ENCODE measurements at regions not wholly inside any gene's neighbourhood (a gene's known extent, or its start where the extent isn't known, plus 50 kb on each side); places are given as distances from the start of the nearest gene placed in this dataset.
"Not testable (repeated sequence)": the region's sequence is repeated elsewhere in the genome, so short reads cannot be mapped to it uniquely, and the experiment has no call there.

DNA sequence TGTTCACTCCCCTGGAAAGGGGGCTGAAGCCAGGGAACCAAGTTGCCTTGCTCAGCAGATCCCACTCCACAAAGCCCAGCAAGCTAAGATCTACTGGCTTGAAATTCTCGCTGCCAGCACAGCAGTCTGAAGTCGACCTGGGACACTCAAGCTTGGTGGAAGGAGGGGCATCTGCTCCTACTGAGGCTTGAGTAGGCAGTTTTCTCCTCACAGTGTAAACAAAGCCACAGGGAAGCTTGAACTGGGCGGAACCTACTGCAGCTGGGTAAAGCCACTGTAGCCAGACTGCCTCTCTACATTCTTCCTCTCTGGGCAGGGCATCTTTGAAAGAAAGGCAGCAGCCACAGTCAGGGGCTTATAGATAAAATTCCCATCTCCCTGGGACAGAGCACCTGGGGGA lies 495.0 kb downstream of the USP25 start:
- DNase-seq (ENCODE audit: low spot score): not testable (repeated sequence)

- no peak for DNase-seq (ENCODE audit: low spot score)
Observed at GRCh38 chr21:16239659-16240265, 510.0 kb downstream of the USP25 start.

GRCh38 chr21:16241016-16241415 lies 511.2 kb downstream of the USP25 start:
- no peak for DNase-seq (ENCODE audit: low spot score)

DNA sequence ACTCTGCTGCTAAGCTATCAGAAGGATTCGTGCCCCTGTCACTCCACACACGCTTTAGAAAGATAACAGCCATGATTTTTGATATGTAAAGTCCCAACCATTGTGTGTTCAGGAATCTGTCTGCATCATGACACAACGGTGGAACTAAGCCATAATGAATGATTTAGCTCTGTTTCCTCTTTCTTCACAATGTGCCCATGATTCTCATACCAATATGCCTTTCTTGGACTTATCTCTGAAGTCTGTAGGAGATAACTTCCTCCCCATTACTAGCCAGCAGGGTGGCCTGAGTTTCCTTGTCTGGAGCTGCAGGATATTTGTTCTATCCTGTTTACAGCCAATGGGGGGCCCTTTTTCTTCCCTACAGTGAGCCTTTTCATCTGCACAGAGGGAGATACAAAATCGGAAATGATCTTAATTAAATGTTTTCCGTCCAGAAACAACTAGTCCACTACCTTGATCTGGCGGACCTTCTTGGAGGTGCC lies 511.7 kb downstream of the USP25 start:
- no peak for DNase-seq (ENCODE audit: low spot score)

GRCh38 chr21:16243396-16243795 lies 513.6 kb downstream of the USP25 start:
- no peak for DNase-seq (ENCODE audit: low spot score)

- no peak for DNase-seq (ENCODE audit: low spot score)
Observed at GRCh38 chr21:16248705-16249104, 518.9 kb downstream of the USP25 start.

DNA sequence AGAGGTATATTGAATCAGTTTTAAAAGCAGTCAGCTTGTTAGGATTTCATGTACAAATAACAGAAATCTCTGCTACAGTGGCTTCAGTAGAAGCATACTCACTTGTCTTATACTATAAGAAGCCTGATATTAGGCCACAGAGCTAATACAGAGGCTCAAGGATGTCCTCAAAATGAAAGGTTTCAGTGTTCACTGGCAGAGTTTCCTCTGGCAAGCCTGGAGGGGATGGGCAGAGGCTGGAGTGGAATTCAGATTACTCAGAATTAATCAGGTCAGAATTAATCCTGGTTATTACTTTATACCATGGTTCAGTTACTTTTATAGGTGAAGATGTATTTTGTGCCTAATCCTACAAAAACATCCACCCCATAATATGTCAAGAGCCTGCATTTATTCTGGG lies 520.5 kb downstream of the USP25 start:
- DNase-seq (ENCODE audit: low spot score): no peak

DNA sequence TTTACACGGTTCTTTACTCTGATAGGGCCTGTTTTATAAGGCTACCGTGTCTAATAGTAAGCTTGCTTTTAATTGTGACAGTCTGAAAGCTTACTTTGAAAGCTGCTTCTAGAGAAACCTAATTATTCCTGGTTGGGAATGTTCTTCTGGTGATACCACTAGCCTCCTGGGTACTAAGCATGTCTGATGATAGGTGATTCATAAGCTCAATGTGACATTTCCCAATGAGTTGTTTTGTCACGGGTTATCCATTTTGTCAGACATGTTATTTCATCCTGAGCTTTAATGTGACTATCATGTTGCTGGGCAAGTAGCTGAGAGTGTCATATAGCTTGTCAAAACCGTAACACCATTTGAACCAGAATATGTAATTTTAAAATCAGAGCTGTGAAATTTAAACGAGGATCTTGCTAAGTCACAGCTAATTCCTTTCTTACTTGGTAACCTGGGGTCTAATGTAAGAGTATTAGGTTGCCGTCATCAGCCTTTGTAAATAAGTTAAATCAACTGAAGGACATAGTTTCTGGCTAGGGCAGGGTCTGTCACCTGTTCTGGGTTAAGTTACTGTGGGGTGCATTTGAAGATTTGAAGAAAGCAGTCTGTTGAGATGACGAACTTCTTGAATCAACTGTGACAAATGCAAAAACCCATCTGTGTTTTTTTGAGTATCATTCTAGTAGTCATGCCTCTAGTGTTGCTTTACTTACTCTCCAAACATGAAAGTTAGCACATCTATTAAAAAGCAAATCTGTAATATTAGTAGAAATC lies 529.2 kb downstream of the USP25 start:
- no peak for DNase-seq (ENCODE audit: low spot score)

- no peak for DNase-seq (ENCODE audit: low spot score)
Observed at GRCh38 chr21:16262091-16262490, 532.3 kb downstream of the USP25 start.

DNA sequence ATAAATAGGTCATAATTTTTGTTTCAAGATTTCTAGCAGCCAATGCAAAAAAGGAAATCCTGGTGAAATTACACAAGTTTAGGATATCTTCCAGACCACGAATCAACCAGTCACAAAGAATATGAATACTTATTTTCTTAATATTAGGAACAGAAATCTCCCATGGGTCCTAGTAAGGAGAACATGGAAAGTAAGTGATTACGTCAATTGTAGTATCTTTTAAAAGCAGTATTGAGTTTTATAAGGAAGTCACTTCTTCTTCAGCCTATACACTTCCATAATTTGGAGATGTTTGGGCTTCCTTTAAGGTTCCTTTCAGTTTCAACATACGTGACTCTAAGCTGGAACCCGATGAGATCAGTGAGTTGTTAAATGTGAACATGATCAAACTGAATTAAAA lies 534.5 kb downstream of the USP25 start:
- no peak for DNase-seq (ENCODE audit: low spot score)

DNA sequence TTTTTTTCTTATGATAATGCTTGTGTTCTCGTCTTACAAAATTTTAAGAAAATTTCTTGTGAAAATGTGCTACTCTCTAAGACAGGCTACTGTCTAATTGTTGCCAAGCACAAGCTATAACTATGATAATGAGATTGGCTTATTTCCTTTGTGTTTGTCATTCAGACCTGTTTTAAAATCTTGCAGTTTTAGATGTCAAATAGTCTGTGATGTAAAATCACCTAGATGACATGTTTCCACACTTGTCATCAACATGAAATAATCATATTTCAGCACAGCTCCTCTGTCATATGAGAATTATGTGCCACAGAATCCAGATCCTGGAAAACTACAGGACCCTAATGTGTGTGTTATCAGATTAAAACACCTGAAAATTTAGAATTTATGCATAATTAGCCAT lies 539.7 kb downstream of the USP25 start:
- DNase-seq (ENCODE audit: low spot score): no peak

GRCh38 chr21:16279731-16280581 lies 550.2 kb downstream of the USP25 start:
- peak; percentile 15 for DNase-seq (ENCODE audit: low spot score)

- DNase-seq (ENCODE audit: low spot score): no peak
Observed at GRCh38 chr21:16280686-16281091, 550.9 kb downstream of the USP25 start.

GRCh38 chr21:16283516-16283915 lies 553.7 kb downstream of the USP25 start:
- no peak for DNase-seq (ENCODE audit: low spot score)

DNA sequence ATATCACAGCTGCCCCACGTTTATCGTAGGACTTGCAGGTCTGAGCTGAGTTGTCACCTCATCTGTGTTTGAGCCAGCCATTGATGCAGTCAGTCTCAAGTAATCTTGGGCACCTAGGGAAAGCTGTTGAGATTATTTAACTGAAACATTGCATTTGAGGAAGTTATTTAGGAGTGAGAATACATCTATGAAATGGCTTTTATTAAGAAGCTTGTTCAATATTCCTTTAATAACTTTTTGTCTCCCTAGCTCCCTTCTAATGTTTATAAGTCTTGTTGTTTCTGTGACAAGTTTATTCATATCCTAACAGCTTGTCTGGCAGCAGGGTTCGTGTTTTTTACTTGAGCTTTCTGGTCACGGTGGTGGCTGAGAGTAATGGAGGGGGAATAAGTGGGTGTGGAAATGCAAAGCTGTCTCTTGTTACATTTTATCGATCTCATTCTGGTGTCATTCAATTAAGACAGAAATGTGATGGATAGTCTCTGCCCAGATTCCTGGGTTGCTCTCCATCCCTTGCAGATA lies 555.9 kb downstream of the USP25 start:
- no peak for DNase-seq (ENCODE audit: low spot score)

DNA sequence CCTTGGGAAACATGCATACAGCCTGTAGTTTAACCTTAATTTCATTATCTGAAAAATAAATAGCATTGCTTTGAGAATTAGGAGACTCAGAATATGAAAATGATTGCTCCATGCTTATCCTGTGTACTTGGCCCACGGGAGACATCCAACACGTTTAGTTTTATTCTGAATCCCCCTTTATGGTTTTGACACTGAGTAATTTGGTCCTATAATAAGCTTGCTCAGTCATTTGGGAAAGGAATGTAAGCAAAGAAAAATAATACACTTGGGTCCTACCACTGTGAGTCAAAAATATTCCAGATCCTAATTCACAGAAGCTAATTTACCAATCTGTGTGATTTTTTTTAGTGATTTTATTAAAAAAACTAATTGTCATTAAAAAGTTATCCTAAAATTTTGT lies 557.3 kb downstream of the USP25 start:
- no peak for DNase-seq (ENCODE audit: low spot score)

GRCh38 chr21:16291296-16291695 lies 561.5 kb downstream of the USP25 start:
- DNase-seq (ENCODE audit: low spot score): no peak

- no peak for DNase-seq (ENCODE audit: low spot score)
Observed at GRCh38 chr21:16294128-16294527, 564.3 kb downstream of the USP25 start.

DNA sequence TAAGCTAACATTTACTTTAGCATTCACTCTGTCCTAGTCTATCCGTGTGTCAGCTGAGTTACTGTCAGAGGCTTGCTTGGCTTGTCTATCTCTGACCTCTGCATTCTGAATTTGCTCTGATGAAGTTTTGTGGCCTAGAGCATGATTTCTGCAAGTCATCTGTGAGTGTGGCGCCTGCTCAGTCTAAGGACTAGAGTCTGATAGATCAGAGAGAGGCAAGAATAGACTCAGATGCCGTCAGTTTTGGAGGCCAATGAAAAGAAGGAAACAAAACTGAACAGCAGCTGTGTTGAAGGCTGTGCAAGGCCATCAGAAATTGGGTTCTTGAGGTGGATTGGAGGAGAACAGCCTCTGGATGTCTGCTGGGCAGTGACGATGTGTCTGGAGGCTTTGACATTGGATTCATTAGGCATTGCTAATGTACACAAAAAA lies 573.1 kb downstream of the USP25 start:
- DNase-seq (ENCODE audit: low spot score): peak; percentile 12

- no peak for DNase-seq (ENCODE audit: low spot score)
Observed at GRCh38 chr21:16304174-16305095, 574.7 kb downstream of the USP25 start.

DNA sequence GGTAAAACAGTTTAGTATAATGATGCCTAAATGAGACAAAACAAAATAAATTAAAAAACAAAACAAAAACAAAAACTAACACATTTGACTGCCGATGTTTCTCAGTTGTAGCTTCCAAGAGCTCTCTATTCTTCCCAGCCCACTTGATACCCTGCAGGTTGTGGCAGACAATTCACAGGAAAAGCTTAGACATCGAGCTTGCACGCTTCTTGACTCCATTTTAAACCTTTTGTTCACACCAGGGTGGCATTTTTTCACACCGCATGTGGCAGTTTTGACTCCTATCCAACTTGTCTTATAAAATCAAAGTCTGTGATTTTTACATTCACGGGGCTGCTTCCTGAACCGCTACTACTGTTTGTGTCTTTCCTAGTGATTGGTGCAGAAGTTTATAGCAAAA lies 575.9 kb downstream of the USP25 start:
- DNase-seq (ENCODE audit: low spot score): no peak

Measured in AG08396 (cell line).